GM13977 (cell line): ENCODE measurements at regions not wholly inside any gene's neighbourhood (a gene's known extent, or its start where the extent isn't known, plus 50 kb on each side); places are given as distances from the start of the nearest gene placed in this dataset.

Experiments used
- DNase-seq: peaks from one replicate; pipeline ENCODE4 v3.0.0; 2012; ENCODE audit warnings: low spot score
- CTCF ChIP-seq: IDR thresholded peaks from 2 replicates; pipeline ENCODE4 v1.5.1; 2012; ENCODE audit warnings: mild to moderate bottlenecking, control low read depth; ENCODE audit not compliant: insufficient read depth; ENCODE audit errors: extremely low read depth, missing control alignments
- in situ Hi-C: fragments of 300-500 bp; cut with MboI; formaldehyde crosslinking; loops from one replicate; pipeline ENCODE4 v1.12.0; 2022; ENCODE audit warnings: low sequenced_read_pairs, low pct_unique_long_range_greater_than_20kb, mixed read lengths, inconsistent platforms; ENCODE audit not compliant: unreplicated experiment

- no peak for DNase-seq
- in situ Hi-C loops, result no loop called here
- TF ChIP-seq CTCF, result no peak
These were observed 54.9 kb upstream of the SDK1 start for GRCh38 chr7:3246127-3246526.

GRCh38 chr7:3246651-3247050 lies 54.4 kb upstream of the SDK1 start:
- no peak for TF ChIP-seq CTCF
- DNase-seq, result no peak
- in situ Hi-C loops, result no loop called here

- no peak for DNase-seq
- TF ChIP-seq CTCF, result no peak
- in situ Hi-C loops, result no loop called here
These were observed 50.3 kb upstream of the SDK1 start for GRCh38 chr7:3250725-3251124.
